Right hindlimb (tissue), 1 donor: ENCODE measurements at regions not wholly inside any gene's neighbourhood (a gene's known extent, or its start where the extent isn't known, plus 50 kb on each side); places are given as distances from the start of the nearest gene placed in this dataset.
"Not testable (repeated sequence)": the region's sequence is repeated elsewhere in the genome, so short reads cannot be mapped to it uniquely, and the experiment has no call there.

Source experiments
- DNase-seq: peaks from one replicate; pipeline ENCODE4 v3.0.0-alpha.2; 2018

GRCh38 chr15:96849271-96849900 is 518.9 kb downstream of the NR2F2 start:
- DNase-seq: no peak

GRCh38 chr15:96851613-96852012 is 521.1 kb downstream of the NR2F2 start:
- no peak for DNase-seq

- DNase-seq: peak; percentile 54
Measured at GRCh38 chr15:96858694-96859093, 528.2 kb downstream of the NR2F2 start.

- DNase-seq: no peak
Measured at GRCh38 chr15:96860741-96861140, 530.2 kb downstream of the NR2F2 start.

- DNase-seq: no peak
Measured at GRCh38 chr15:96867992-96868391, 537.5 kb downstream of the NR2F2 start.

- DNase-seq: no peak
Measured at GRCh38 chr15:96869122-96869521, 538.6 kb downstream of the NR2F2 start.

GRCh38 chr15:96869790-96870189 is 539.3 kb downstream of the NR2F2 start:
- DNase-seq: no peak

GRCh38 chr15:96870580-96870979 is 540.1 kb downstream of the NR2F2 start:
- no peak for DNase-seq

- not testable (repeated sequence) for DNase-seq
Measured at GRCh38 chr15:96877442-96877841, 546.9 kb downstream of the NR2F2 start.

GRCh38 chr15:96878129-96878528 is 547.6 kb downstream of the NR2F2 start:
- DNase-seq: no peak

- no peak for DNase-seq
Measured at GRCh38 chr15:96882121-96882772, 551.7 kb downstream of the NR2F2 start.

- no peak for DNase-seq
Measured at GRCh38 chr15:96887730-96888129, 557.2 kb downstream of the NR2F2 start.

GRCh38 chr15:96888764-96889163 is 558.3 kb downstream of the NR2F2 start:
- DNase-seq: no peak

GRCh38 chr15:96889734-96890480 is 559.4 kb downstream of the NR2F2 start:
- DNase-seq: no peak

GRCh38 chr15:96891046-96891445 is 560.5 kb downstream of the NR2F2 start:
- no peak for DNase-seq

- DNase-seq: no peak
Measured at GRCh38 chr15:96893159-96893906, 562.8 kb downstream of the NR2F2 start.

GRCh38 chr15:96894659-96895058 is 564.2 kb downstream of the NR2F2 start:
- DNase-seq: no peak

- DNase-seq: no peak
Measured at GRCh38 chr15:96896766-96897165, 566.3 kb downstream of the NR2F2 start.

GRCh38 chr15:96914081-96914480 is 583.6 kb downstream of the NR2F2 start:
- DNase-seq: no peak

- no peak for DNase-seq
Measured at GRCh38 chr15:96916750-96917149, 586.2 kb downstream of the NR2F2 start.

GRCh38 chr15:96924570-96924969 is 594.1 kb downstream of the NR2F2 start:
- DNase-seq: no peak

GRCh38 chr15:96947296-96948229 is 617.1 kb downstream of the NR2F2 start:
- DNase-seq: no peak
